Aorta (tissue), 5 donors: ENCODE measurements at regions not wholly inside any gene's neighbourhood (a gene's known extent, or its start where the extent isn't known, plus 50 kb on each side); places are given as distances from the start of the nearest gene placed in this dataset.

ENCODE experiments used
- ATAC-seq: fragments of 200-7000 bp; cut with Tn5 transposase; one replicate; pipeline ENCODE4 v1.9.1; 2022; ENCODE audit warnings: moderate library complexity; ENCODE audit not compliant: low FRiP score
- DNase-seq, 2 donors: peaks; one replicate each; pipeline ENCODE4 v3.0.0-alpha.2; 2020
- H3K27ac ChIP-seq, 2 donors: one replicate each; pipeline ENCODE4 v1.5.1; 2013; ENCODE audit warnings: low read length in 2 of 2, mild to moderate bottlenecking in 2 of 2, moderate library complexity in 2 of 2, control low read depth in 1 of 2, inconsistent platforms in 1 of 2, low read depth in 1 of 2
- H3K27me3 ChIP-seq, 2 donors: one replicate each; pipeline ENCODE4 v1.6.1; 2013; ENCODE audit warnings: control low read depth in 1 of 2, low read length in 1 of 2, mild to moderate bottlenecking in 1 of 2, moderate library complexity in 1 of 2; ENCODE audit not compliant: insufficient read depth in 2 of 2, control insufficient read depth in 1 of 2
- H3K36me3 ChIP-seq, 2 donors: one replicate each; pipeline ENCODE4 v1.6.1; 2013; ENCODE audit warnings: control low read depth in 1 of 2, low read length in 1 of 2, mild to moderate bottlenecking in 1 of 2; ENCODE audit not compliant: insufficient read depth in 2 of 2, control insufficient read depth in 1 of 2
- H3K4me1 ChIP-seq, 2 donors: one replicate each; pipeline ENCODE4 v1.6.1; 2013; ENCODE audit warnings: low read length in 2 of 2, control low read depth in 1 of 2, mild to moderate bottlenecking in 1 of 2, moderate library complexity in 1 of 2; ENCODE audit not compliant: insufficient read depth in 2 of 2, control insufficient read depth in 1 of 2
- H3K4me3 ChIP-seq, 2 donors: one replicate each; pipeline ENCODE4 v1.5.1; 2013; ENCODE audit warnings: low read length in 2 of 2, control low read depth in 1 of 2, mild to moderate bottlenecking in 1 of 2
- H3K9me3 ChIP-seq: one replicate; pipeline ENCODE4 v1.6.1; 2013; ENCODE audit warnings: mild to moderate bottlenecking, low read length; ENCODE audit not compliant: control insufficient read depth
- WGBS, 2 donors: extraction: QIAGEN DNeasy Blood & Tissue Kit; methylation state at CpG; one replicate each; pipeline ENCODE4 v1.1.7; 2013; 5-methylcytosine and 5-hydroxymethylcytosine counted together
- intact Hi-C, 2 donors: fragments of 100-400 bp; cut with DNase I; formaldehyde crosslinking; loops; one replicate each; pipeline versions ENCODE4 v1.14.2 to v1.15.0; 2022
- donor health status: healthy with polysubstance abuse.
- donor health status: Bipolar disorder and iron deficiency.
- donor health status: DM: no; HTN: no; CAD: no.
- donor health status: DM: no; HTN: no; CAD: no.
- donor health status: DM: yes; HTN: yes; CAD: no.

- H3K9me3 ChIP-seq: no peaks in the 10 kb centered on the region
- H3K27ac ChIP-seq: no peak overlapping the region
- H3K36me3 ChIP-seq: no peaks in the 10 kb centered on the region
- intact Hi-C loops: no loop called here
- DNase-seq (no peak), ATAC-seq (no peak)
- H3K27me3 ChIP-seq: no peaks in the 10 kb centered on the region
- no peak overlapping the region for H3K4me3 ChIP-seq
- H3K4me1 ChIP-seq: no peaks in the 10 kb centered on the region
- WGBS, 2 donors: 82% methylated on average over 6 of the region's 6 CpGs
Observed at GRCh38 chr9:14961372-14962068, 51.3 kb upstream of the FREM1 start.

GRCh38 chr9:14960881-14961280, 50.7 kb upstream of the FREM1 start:
- H3K9me3 ChIP-seq: no peaks in the 10 kb centered on the region
- no peak for DNase-seq
- H3K27ac ChIP-seq: no peak overlapping the region
- H3K36me3 ChIP-seq: no peaks in the 10 kb centered on the region
- no peaks in the 10 kb centered on the region for H3K4me1 ChIP-seq
- intact Hi-C loops: no loop called here
- WGBS, 2 donors: 81 to 90% methylated on average over 4 of the region's 4 CpGs
- no peak for ATAC-seq
- no peaks in the 10 kb centered on the region for H3K27me3 ChIP-seq
- H3K4me3 ChIP-seq: no peak overlapping the region
